ENCODE measurements at regions not wholly inside any gene's neighbourhood (a gene's known extent, or its start where the extent isn't known, plus 50 kb on each side); places are given as distances from the start of the nearest gene placed in this dataset.

GRCh38 chr5:52453176-52453575 lies 334.5 kb upstream of the ITGA1 start:
- Histone ChIP-seq H3K4me1 (ENCODE audit: control insufficient read depth, insufficient read depth, low read length) (no peaks in the 10 kb centered on the region), H3K27ac (ENCODE audit: insufficient read depth, low read depth, low read length, poor library complexity, severe bottlenecking) (no peak overlapping the region), H3K27me3 (ENCODE audit: control insufficient read depth, insufficient read depth, low read length, poor library complexity, severe bottlenecking) (no peaks in the 10 kb centered on the region), H3K4me3 (ENCODE audit: insufficient read depth, low read depth, low read length) (no peak overlapping the region), H3K36me3 (ENCODE audit: control insufficient read depth, insufficient read depth, low read length) (no peaks in the 10 kb centered on the region), H3K9me3 (ENCODE audit: control insufficient read depth, low read length) (no peaks in the 10 kb centered on the region)
- 63 to 68% methylated on average over 2 of the region's 2 CpGs for WGBS, 2 experiments

DNA sequence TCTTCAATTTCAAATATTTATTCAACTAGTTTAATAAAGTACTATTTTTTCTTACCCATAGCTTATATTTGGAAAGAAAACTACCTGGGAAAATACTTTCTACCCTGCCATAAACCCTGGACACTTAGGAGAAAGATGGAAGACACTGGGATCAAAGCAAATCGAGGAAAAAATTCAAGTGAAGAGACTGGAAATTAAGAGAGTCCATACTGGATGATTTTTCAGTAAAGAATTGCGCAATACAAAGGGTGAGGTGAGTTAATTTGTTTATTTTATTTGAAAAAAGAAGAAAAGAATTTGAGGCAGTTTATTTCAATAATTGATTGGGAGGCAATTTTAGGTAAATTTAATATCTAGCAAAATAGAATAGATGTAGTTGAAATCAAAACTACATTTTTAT lies 331.8 kb upstream of the ITGA1 start:
- Histone ChIP-seq H3K27ac (ENCODE audit: insufficient read depth, low read depth, low read length, poor library complexity, severe bottlenecking) (no peak overlapping the region), H3K27me3 (ENCODE audit: control insufficient read depth, insufficient read depth, low read length, poor library complexity, severe bottlenecking) (no peaks in the 10 kb centered on the region), H3K9me3 (ENCODE audit: control insufficient read depth, low read length) (no peaks in the 10 kb centered on the region), H3K36me3 (ENCODE audit: control insufficient read depth, insufficient read depth, low read length) (no peaks in the 10 kb centered on the region), H3K4me1 (ENCODE audit: control insufficient read depth, insufficient read depth, low read length) (no peaks in the 10 kb centered on the region), H3K4me3 (ENCODE audit: insufficient read depth, low read depth, low read length) (no peak overlapping the region)
- WGBS, 2 experiments, result 92 to 94% methylated on average over 2 of the region's 2 CpGs

- H3K36me3 ChIP-seq (ENCODE audit: control insufficient read depth, insufficient read depth, low read length), result no peaks in the 10 kb centered on the region
- no peaks in the 10 kb centered on the region for H3K9me3 ChIP-seq (ENCODE audit: control insufficient read depth, low read length)
- WGBS, 2 experiments, result 63 to 69% methylated on average over 2 of the region's 2 CpGs
- H3K4me3 ChIP-seq (ENCODE audit: insufficient read depth, low read depth, low read length), result no peak overlapping the region
- H3K4me1 ChIP-seq (ENCODE audit: control insufficient read depth, insufficient read depth, low read length), result no peaks in the 10 kb centered on the region
- H3K27me3 ChIP-seq (ENCODE audit: control insufficient read depth, insufficient read depth, low read length, poor library complexity, severe bottlenecking), result no peaks in the 10 kb centered on the region
- no peak overlapping the region for H3K27ac ChIP-seq (ENCODE audit: insufficient read depth, low read depth, low read length, poor library complexity, severe bottlenecking)
These were observed 329.9 kb upstream of the ITGA1 start for GRCh38 chr5:52457810-52458209.

DNA sequence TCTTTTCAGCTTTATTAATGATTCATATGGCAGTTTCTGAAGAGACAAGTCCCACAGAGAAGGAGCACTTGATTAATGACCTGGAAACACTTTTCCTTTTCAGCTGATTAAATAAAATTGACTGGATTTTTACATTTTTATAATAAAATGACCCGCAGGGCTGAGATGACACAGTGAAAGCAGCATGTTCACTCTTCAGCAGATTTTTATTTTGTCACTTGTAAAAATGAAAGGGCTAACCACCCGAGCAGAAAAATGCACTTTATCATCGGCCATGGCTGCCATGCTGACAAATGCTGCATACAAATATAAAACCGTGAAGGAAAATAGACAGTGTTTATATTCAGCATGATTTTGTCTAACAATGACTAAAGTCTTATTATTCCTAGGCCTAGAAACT lies 321.6 kb upstream of the ITGA1 start:
- WGBS, 2 experiments, result 90 to 96% methylated on average over 4 of the region's 4 CpGs
- H3K9me3 ChIP-seq (ENCODE audit: control insufficient read depth, low read length), result no peaks in the 10 kb centered on the region
- H3K36me3 ChIP-seq (ENCODE audit: control insufficient read depth, insufficient read depth, low read length), result no peaks in the 10 kb centered on the region
- no peak overlapping the region for H3K27ac ChIP-seq (ENCODE audit: insufficient read depth, low read depth, low read length, poor library complexity, severe bottlenecking)
- H3K4me3 ChIP-seq (ENCODE audit: insufficient read depth, low read depth, low read length), result no peak overlapping the region
- no peaks in the 10 kb centered on the region for H3K27me3 ChIP-seq (ENCODE audit: control insufficient read depth, insufficient read depth, low read length, poor library complexity, severe bottlenecking)
- peaks cover 6% of the 10 kb centered on the region for H3K4me1 ChIP-seq (ENCODE audit: control insufficient read depth, insufficient read depth, low read length)

DNA sequence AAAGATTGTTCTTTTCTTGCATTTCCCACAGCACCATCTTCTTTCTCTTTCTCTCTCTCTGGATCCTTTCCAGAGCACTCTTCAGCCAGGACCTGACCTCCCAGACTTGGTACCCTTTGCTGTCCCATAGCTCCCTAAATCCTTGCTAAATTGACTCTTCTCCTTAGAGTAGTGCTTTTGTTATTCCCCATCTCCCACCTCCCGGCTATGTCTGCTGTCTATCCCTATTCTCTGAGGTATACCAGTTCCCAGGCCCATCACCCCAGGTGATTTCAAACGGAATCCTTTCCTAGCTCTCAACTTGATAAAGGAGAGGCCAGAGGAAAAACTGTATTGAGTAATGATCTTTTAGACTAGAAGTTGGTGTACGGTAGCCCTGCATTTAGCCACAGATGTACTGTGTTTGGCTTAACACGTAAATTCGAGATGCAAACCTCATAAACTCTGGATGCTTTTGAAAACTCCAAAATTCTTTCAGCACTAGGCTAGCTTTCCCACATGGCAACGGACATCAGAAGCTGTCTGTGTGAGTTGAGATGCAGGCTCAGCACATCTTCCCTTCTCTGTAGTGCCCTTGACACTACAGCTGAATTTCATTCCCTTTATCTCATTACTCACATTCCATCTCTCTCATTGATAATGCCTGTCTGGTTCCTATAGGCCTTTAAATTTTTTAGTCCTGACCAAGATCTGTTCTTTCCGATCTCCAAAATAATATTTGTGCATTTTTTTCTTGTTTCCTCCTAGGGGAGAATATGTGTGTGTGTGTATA lies 320.8 kb upstream of the ITGA1 start:
- WGBS, 2 experiments, result 85 to 91% methylated on average over 6 to 7 of the region's 7 CpGs
- no peaks in the 10 kb centered on the region for H3K36me3 ChIP-seq (ENCODE audit: control insufficient read depth, insufficient read depth, low read length)
- H3K9me3 ChIP-seq (ENCODE audit: control insufficient read depth, low read length), result no peaks in the 10 kb centered on the region
- H3K27me3 ChIP-seq (ENCODE audit: control insufficient read depth, insufficient read depth, low read length, poor library complexity, severe bottlenecking), result no peaks in the 10 kb centered on the region
- H3K27ac ChIP-seq (ENCODE audit: insufficient read depth, low read depth, low read length, poor library complexity, severe bottlenecking), result no peak overlapping the region
- no peak overlapping the region for H3K4me3 ChIP-seq (ENCODE audit: insufficient read depth, low read depth, low read length)
- peaks cover 6% of the 10 kb centered on the region for H3K4me1 ChIP-seq (ENCODE audit: control insufficient read depth, insufficient read depth, low read length)

- no peaks in the 10 kb centered on the region for H3K27me3 ChIP-seq (ENCODE audit: control insufficient read depth, insufficient read depth, low read length, poor library complexity, severe bottlenecking)
- no peak overlapping the region for H3K27ac ChIP-seq (ENCODE audit: insufficient read depth, low read depth, low read length, poor library complexity, severe bottlenecking)
- H3K4me3 ChIP-seq (ENCODE audit: insufficient read depth, low read depth, low read length), result no peak overlapping the region
- peaks cover 6% of the 10 kb centered on the region for H3K4me1 ChIP-seq (ENCODE audit: control insufficient read depth, insufficient read depth, low read length)
- no peaks in the 10 kb centered on the region for H3K36me3 ChIP-seq (ENCODE audit: control insufficient read depth, insufficient read depth, low read length)
- no peaks in the 10 kb centered on the region for H3K9me3 ChIP-seq (ENCODE audit: control insufficient read depth, low read length)
- 100% methylated on average over 1 of the region's 1 CpG for WGBS, 2 experiments
These were observed 318.7 kb upstream of the ITGA1 start for GRCh38 chr5:52468976-52469375.

GRCh38 chr5:52469420-52469819 lies 318.3 kb upstream of the ITGA1 start:
- no peaks in the 10 kb centered on the region for H3K27me3 ChIP-seq (ENCODE audit: control insufficient read depth, insufficient read depth, low read length, poor library complexity, severe bottlenecking)
- 90 to 96% methylated on average over 5 of the region's 5 CpGs for WGBS, 2 experiments
- peaks cover 6% of the 10 kb centered on the region for H3K4me1 ChIP-seq (ENCODE audit: control insufficient read depth, insufficient read depth, low read length)

DNA sequence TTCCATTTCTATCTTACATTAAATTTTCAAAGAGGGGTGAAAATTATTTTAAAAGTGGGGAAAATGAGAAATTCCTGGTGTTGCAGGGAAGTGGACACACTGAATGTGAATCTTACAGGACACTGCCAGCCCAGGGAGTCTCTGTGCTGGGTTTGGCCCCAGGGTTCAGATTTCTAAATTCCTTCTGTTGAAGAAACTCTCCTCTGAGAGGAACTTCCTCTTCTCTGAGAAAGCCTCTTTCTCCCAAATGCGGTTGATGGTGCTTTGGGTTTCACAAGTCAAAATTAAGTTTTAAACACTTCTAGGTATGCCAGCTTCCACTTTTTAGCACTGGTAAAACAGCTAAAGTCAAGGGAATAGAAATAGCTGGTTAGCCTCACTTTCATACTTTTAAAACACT lies 317.9 kb upstream of the ITGA1 start:
- Histone ChIP-seq H3K36me3 (ENCODE audit: control insufficient read depth, insufficient read depth, low read length) (no peaks in the 10 kb centered on the region), H3K9me3 (ENCODE audit: control insufficient read depth, low read length) (no peaks in the 10 kb centered on the region), H3K4me3 (ENCODE audit: insufficient read depth, low read depth, low read length) (no peak overlapping the region), H3K4me1 (ENCODE audit: control insufficient read depth, insufficient read depth, low read length) (peaks cover 6% of the 10 kb centered on the region), H3K27ac (ENCODE audit: insufficient read depth, low read depth, low read length, poor library complexity, severe bottlenecking) (no peak overlapping the region), H3K27me3 (ENCODE audit: control insufficient read depth, insufficient read depth, low read length, poor library complexity, severe bottlenecking) (no peaks in the 10 kb centered on the region)
- 75 to 84% methylated on average over 1 of the region's 1 CpG for WGBS, 2 experiments

More at GRCh38 chr5:52469420-52469819, 318.3 kb upstream of the ITGA1 start:
- H3K27ac ChIP-seq (ENCODE audit: insufficient read depth, low read depth, low read length, poor library complexity, severe bottlenecking), result no peak overlapping the region
- H3K36me3 ChIP-seq (ENCODE audit: control insufficient read depth, insufficient read depth, low read length), result no peaks in the 10 kb centered on the region
- no peaks in the 10 kb centered on the region for H3K9me3 ChIP-seq (ENCODE audit: control insufficient read depth, low read length)
- H3K4me3 ChIP-seq (ENCODE audit: insufficient read depth, low read depth, low read length), result no peak overlapping the region

DNA sequence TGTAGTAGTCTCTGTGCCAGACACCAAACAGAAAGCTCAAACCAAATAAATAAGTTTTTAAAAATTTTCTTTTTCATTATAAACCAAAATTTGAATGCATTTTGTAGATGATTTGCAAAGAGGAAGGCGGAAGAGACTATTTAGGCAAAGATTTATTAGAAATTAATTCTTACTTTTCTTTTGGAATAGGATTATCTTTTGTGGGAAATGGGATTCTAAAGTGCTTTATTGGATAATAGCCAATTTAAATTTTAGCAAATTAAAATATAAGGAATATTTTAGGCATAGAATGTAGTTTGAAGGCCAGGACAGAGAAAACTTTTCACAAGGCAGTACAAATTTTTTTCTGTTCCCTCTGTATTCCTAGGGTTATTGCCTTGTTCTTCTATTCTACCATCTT lies 311.4 kb upstream of the ITGA1 start:
- no peak overlapping the region for H3K4me3 ChIP-seq (ENCODE audit: insufficient read depth, low read depth, low read length)
- H3K27ac ChIP-seq (ENCODE audit: insufficient read depth, low read depth, low read length, poor library complexity, severe bottlenecking), result no peak overlapping the region
- 100% methylated on average over 1 of the region's 1 CpG; no CpG with 5 or more reads in 1 of the 2 experiments for WGBS, 2 experiments
- no peaks in the 10 kb centered on the region for H3K27me3 ChIP-seq (ENCODE audit: control insufficient read depth, insufficient read depth, low read length, poor library complexity, severe bottlenecking)
- no peaks in the 10 kb centered on the region for H3K9me3 ChIP-seq (ENCODE audit: control insufficient read depth, low read length)
- no peaks in the 10 kb centered on the region for H3K4me1 ChIP-seq (ENCODE audit: control insufficient read depth, insufficient read depth, low read length)
- H3K36me3 ChIP-seq (ENCODE audit: control insufficient read depth, insufficient read depth, low read length), result no peaks in the 10 kb centered on the region

GRCh38 chr5:52481201-52481600 lies 306.5 kb upstream of the ITGA1 start:
- 91 to 100% methylated on average over 1 of the region's 1 CpG for WGBS, 2 experiments
- Histone ChIP-seq H3K27ac (ENCODE audit: insufficient read depth, low read depth, low read length, poor library complexity, severe bottlenecking) (no peak overlapping the region), H3K4me3 (ENCODE audit: insufficient read depth, low read depth, low read length) (no peak overlapping the region), H3K9me3 (ENCODE audit: control insufficient read depth, low read length) (no peaks in the 10 kb centered on the region), H3K27me3 (ENCODE audit: control insufficient read depth, insufficient read depth, low read length, poor library complexity, severe bottlenecking) (no peaks in the 10 kb centered on the region), H3K36me3 (ENCODE audit: control insufficient read depth, insufficient read depth, low read length) (no peaks in the 10 kb centered on the region), H3K4me1 (ENCODE audit: control insufficient read depth, insufficient read depth, low read length) (no peaks in the 10 kb centered on the region)

Data from ectodermal cell (in vitro differentiated cells).